A549 (cell line): ENCODE measurements at regions not wholly inside any gene's neighbourhood (a gene's known extent, or its start where the extent isn't known, plus 50 kb on each side); places are given as distances from the start of the nearest gene placed in this dataset.
A peak's percentile ranks its signal among the peaks of the same experiment; 100 is the strongest.

Source experiments
- ATAC-seq, 2 experiments: fragments of 200-7000 bp in 1 of 2; fragments of >200 bp in 1 of 2; cut with Nextera tagmentation in 1 of 2; cut with Tn5 transposase in 1 of 2; 3 replicates each; pipeline versions ENCODE4 v1.8.0 to v1.9.1; 2018 to 2020; ENCODE audit warnings: mild to moderate bottlenecking in 1 of 2, moderate library complexity in 1 of 2
- CTCF ChIA-PET: fragments of 300-600 bp; sonication (Branson Sonifier 250); formaldehyde crosslinking; extraction: SDS; loops from one replicate; lab custom pipeline; 2021; ENCODE audit warnings: antibody characterized with exemption, inconsistent platforms; lab: Yijun Ruan, JAX
- POLR2A ChIA-PET: fragments of 350-600 bp; formaldehyde crosslinking; extraction: SDS; loops from one replicate; lab custom pipeline; 2021; ENCODE audit warnings: antibody characterized with exemption, inconsistent platforms; lab: Yijun Ruan, JAX
- DNase-seq, 2 experiments: peaks; one replicate each; pipeline versions ENCODE4 v3.0.0 to v3.0.0-alpha.2; 2011 to 2016; ENCODE audit warnings: low read depth in 1 of 2, low spot score in 1 of 2
- FAIRE-seq: peaks from 2 replicates; lab custom pipeline; 2011; peaks lifted over from hg19 to GRCh38; lab: Jason Lieb, UNC
- H3K27ac ChIP-seq, 2 experiments: fragments of >200 bp; sonication (Bioruptor Twin); formaldehyde crosslinking; 3 replicates each; pipeline ENCODE4 v1.5.1; 2016 to 2017
- H3K4me1 ChIP-seq: fragments of >200 bp; sonication (Bioruptor Twin); formaldehyde crosslinking; 3 replicates; pipeline ENCODE4 v1.6.1; 2016
- H3K4me2 ChIP-seq: fragments of >200 bp; sonication (Bioruptor Twin); formaldehyde crosslinking; 3 replicates; pipeline ENCODE4 v1.6.1; 2016
- H3K4me3 ChIP-seq: fragments of >200 bp; sonication (Bioruptor Twin); formaldehyde crosslinking; 3 replicates; pipeline ENCODE4 v1.5.1; 2016
- H3K9me3 ChIP-seq: fragments of >200 bp; sonication (Bioruptor Twin); formaldehyde crosslinking; 3 replicates; pipeline ENCODE4 v1.6.1; 2016
- ATOH8 ChIP-seq: fragments of 250-450 bp; sonication (Bioruptor Pico); IDR thresholded peaks from 2 replicates; pipeline ENCODE4 v1.5.0; 2020; ENCODE audit warnings: low read depth, mild to moderate bottlenecking, moderate library complexity
- BHLHE40 ChIP-seq: IDR thresholded peaks from 2 replicates; pipeline ENCODE4 v1.6.1; 2012; ENCODE audit warnings: low read depth, low read length, inconsistent platforms
- CEBPB ChIP-seq, 2 experiments: fragments of >200 bp in 1 of 2; sonication (Bioruptor Twin) in 1 of 2; formaldehyde crosslinking in 1 of 2; IDR thresholded peaks; 2 replicates each; pipeline ENCODE4 v1.6.1; 2012 to 2016
- CHD2 ChIP-seq: fragments of 150-350 bp; IDR thresholded peaks from 2 replicates; pipeline ENCODE4 v1.6.1; 2014; ENCODE audit warnings: low read length; ENCODE audit not compliant: partially characterized antibody
- ELK1 ChIP-seq: fragments of 150-350 bp; IDR thresholded peaks from 2 replicates; pipeline ENCODE4 v1.6.1; 2014; ENCODE audit warnings: low read depth, mild to moderate bottlenecking, low read length
- FOSB ChIP-seq: fragments of 250-450 bp; sonication (Bioruptor Pico); IDR thresholded peaks from 2 replicates; pipeline ENCODE4 v1.5.0; 2020; ENCODE audit warnings: mild to moderate bottlenecking, moderate library complexity
- FOSL2 ChIP-seq, 2 experiments: fragments of 450-650 bp in 1 of 2; fragments of >200 bp in 1 of 2; sonication (Bioruptor Twin) in 1 of 2; formaldehyde crosslinking; IDR thresholded peaks; 2 replicates each; pipeline versions ENCODE4 v1.5.0 to v1.6.1; 2016 to 2020; ENCODE audit warnings: mild to moderate bottlenecking in 1 of 2, moderate library complexity in 1 of 2
- FOXS1 ChIP-seq: fragments of 250-450 bp; sonication (Bioruptor Pico); IDR thresholded peaks from 2 replicates; pipeline ENCODE4 v1.5.0; 2020; ENCODE audit warnings: mild to moderate bottlenecking, moderate library complexity
- HEYL ChIP-seq: fragments of 250-450 bp; sonication (Bioruptor Pico); IDR thresholded peaks from 2 replicates; pipeline ENCODE4 v1.8.0; 2021; ENCODE audit warnings: mild to moderate bottlenecking, moderate library complexity
- HOXB13 ChIP-seq: fragments of 250-450 bp; sonication (Bioruptor Pico); IDR thresholded peaks from 2 replicates; pipeline ENCODE4 v1.5.0; 2020; ENCODE audit warnings: low read depth, mild to moderate bottlenecking, moderate library complexity
- HOXB5 ChIP-seq: fragments of 250-450 bp; sonication (Bioruptor Pico); IDR thresholded peaks from 2 replicates; pipeline ENCODE4 v1.5.0; 2020; ENCODE audit warnings: mild to moderate bottlenecking, moderate library complexity
- JUNB ChIP-seq: fragments of >200 bp; sonication (Bioruptor Twin); formaldehyde crosslinking; IDR thresholded peaks from 2 replicates; pipeline ENCODE4 v1.6.1; 2016
- MAFK ChIP-seq: fragments of 450-650 bp; IDR thresholded peaks from 2 replicates; pipeline ENCODE4 v1.6.1; 2014; ENCODE audit not compliant: partially characterized antibody
- MAZ ChIP-seq: fragments of 150-350 bp; IDR thresholded peaks from 2 replicates; pipeline ENCODE4 v1.6.1; 2014; ENCODE audit warnings: antibody characterized with exemption, low read depth, low read length, borderline replicate concordance
- MYC ChIP-seq: IDR thresholded peaks from 2 replicates; pipeline ENCODE4 v1.6.1; 2012; ENCODE audit warnings: mild to moderate bottlenecking, inconsistent platforms, low read length, improper control_type of control experiment, borderline replicate concordance
- NFE2L2 ChIP-seq: fragments of 150-350 bp; conservative IDR thresholded peaks from 2 replicates; pipeline ENCODE4 v1.6.1; 2014; ENCODE audit warnings: low read length
- NPAS2 ChIP-seq: fragments of 250-450 bp; sonication (Bioruptor Pico); IDR thresholded peaks from 2 replicates; pipeline ENCODE4 v1.8.0; 2022; ENCODE audit warnings: mild to moderate bottlenecking, moderate library complexity, borderline replicate concordance
- RARB ChIP-seq: fragments of 250-450 bp; sonication (Bioruptor Pico); IDR thresholded peaks from 2 replicates; pipeline ENCODE4 v1.8.0; 2021; ENCODE audit warnings: mild to moderate bottlenecking, moderate library complexity
- RCOR1 ChIP-seq: fragments of 150-350 bp; IDR thresholded peaks from 2 replicates; pipeline ENCODE4 v1.6.1; 2014; ENCODE audit warnings: antibody characterized with exemption, low read length, low read depth
- RNF2 ChIP-seq: fragments of 200-600 bp; sonication (generic); IDR thresholded peaks from 2 replicates; pipeline ENCODE4 v1.6.1; 2016; ENCODE audit warnings: low read depth, mild to moderate bottlenecking, antibody characterized with exemption, moderate library complexity, borderline replicate concordance
- SREBF2 ChIP-seq: fragments of 450-650 bp; IDR thresholded peaks from 2 replicates; pipeline ENCODE4 v1.6.1; 2014; ENCODE audit warnings: mild to moderate bottlenecking, moderate library complexity
- TP53 ChIP-seq: fragments of 250-450 bp; sonication (Bioruptor Pico); IDR thresholded peaks from 2 replicates; pipeline ENCODE4 v1.5.0; 2021; ENCODE audit warnings: mild to moderate bottlenecking, moderate library complexity
- ZC3H11A ChIP-seq: fragments of 450-650 bp; IDR thresholded peaks from 2 replicates; pipeline ENCODE4 v1.6.1; 2014; ENCODE audit warnings: antibody characterized with exemption, mild to moderate bottlenecking
- ZFP36 ChIP-seq: fragments of 450-650 bp; IDR thresholded peaks from 2 replicates; pipeline ENCODE4 v1.6.1; 2014; ENCODE audit warnings: borderline replicate concordance; ENCODE audit not compliant: partially characterized antibody
- WGBS: methylation state at CpG from one replicate; pipeline ENCODE4 v1.1.6; 2017; ENCODE audit errors: missing lambda C conversion rate; 5-methylcytosine and 5-hydroxymethylcytosine counted together
- TF ChIP-seq, protein P1 (sequence below): fragments of 450-650 bp; IDR thresholded peaks from 2 replicates; pipeline ENCODE4 v1.6.1; 2014; ENCODE audit warnings: antibody characterized with exemption
- TF ChIP-seq, protein P2 (sequence below): fragments of 200-600 bp; sonication (generic); IDR thresholded peaks from 2 replicates; pipeline ENCODE4 v1.6.1; 2016; ENCODE audit warnings: antibody characterized with exemption, mild to moderate bottlenecking, moderate library complexity
- TF ChIP-seq, protein P3 (sequence below): fragments of >200 bp; sonication (Bioruptor Twin); formaldehyde crosslinking; IDR thresholded peaks from 2 replicates; pipeline ENCODE4 v1.6.1; 2016
- TF ChIP-seq, protein P4 (sequence below): IDR thresholded peaks from 2 replicates; pipeline ENCODE4 v1.6.1; 2012; ENCODE audit warnings: low read depth, borderline replicate concordance

DNA sequence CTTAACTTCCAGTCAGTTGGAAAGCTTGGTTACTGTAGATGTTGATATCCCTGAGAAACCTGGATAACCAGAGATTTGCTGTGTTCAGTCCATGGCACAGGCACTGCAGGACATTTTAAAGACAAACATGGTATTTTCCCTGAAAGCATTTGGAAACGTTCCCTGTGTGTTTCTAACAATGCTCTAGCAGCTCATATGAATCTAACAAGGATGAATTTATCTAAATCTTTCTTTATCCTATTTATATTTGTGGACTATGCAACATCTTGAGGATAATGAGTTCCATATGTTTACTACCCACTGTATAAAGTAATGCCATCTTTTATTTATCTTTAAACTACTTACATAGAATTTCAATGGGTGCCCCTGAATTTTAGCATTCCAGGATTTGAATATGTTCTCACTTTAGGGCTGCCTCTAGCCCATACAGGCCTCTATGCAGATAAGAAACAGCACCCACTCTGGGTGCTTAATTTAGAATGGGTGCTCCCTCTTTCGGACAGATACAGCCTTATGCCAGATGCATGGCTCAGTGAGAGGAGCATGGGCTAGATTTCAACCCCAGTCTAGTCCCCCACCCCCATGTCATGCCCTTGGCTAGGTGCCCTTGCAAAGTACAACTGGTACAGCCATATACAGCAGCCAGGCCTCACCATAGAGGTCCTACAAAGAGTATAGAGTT, 50.6 kb upstream of the NEMP2 start:
- peaks cover 24% of the 10 kb centered on the region for H3K4me1 ChIP-seq
- H3K9me3 ChIP-seq, result no peaks in the 10 kb centered on the region
- ChIA-PET POLR2A (no interaction called here), CTCF (interaction anchor here (1.0 kb wide), 1 partner anchor 8 kb away, joined by 3 read pairs; no protein-coding TSS in a partner anchor)
- TF ChIP-seq RNF2, result no peak
- TF ChIP-seq SREBF2, result no peak
- TF ChIP-seq JUNB, result no peak
- no peak for TF ChIP-seq ELK1
- TF ChIP-seq, protein P1, sequence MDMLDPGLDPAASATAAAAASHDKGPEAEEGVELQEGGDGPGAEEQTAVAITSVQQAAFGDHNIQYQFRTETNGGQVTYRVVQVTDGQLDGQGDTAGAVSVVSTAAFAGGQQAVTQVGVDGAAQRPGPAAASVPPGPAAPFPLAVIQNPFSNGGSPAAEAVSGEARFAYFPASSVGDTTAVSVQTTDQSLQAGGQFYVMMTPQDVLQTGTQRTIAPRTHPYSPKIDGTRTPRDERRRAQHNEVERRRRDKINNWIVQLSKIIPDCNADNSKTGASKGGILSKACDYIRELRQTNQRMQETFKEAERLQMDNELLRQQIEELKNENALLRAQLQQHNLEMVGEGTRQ, result no peak
- no peak for TF ChIP-seq CHD2
- no peak for TF ChIP-seq MYC
- TF ChIP-seq FOXS1 (CRISPR knock-in tag), result no peak
- no peak for TF ChIP-seq CEBPB (IDR thresholded peaks at IDR 0.05)
- TF ChIP-seq FOSL2 (IDR thresholded peaks at IDR 0.05), result no peak
- TF ChIP-seq FOSL2 (CRISPR knock-in tag; IDR thresholded peaks at IDR 0.05), result no peak
- TF ChIP-seq HEYL (CRISPR knock-in tag), result no peak
- TF ChIP-seq, protein P2, sequence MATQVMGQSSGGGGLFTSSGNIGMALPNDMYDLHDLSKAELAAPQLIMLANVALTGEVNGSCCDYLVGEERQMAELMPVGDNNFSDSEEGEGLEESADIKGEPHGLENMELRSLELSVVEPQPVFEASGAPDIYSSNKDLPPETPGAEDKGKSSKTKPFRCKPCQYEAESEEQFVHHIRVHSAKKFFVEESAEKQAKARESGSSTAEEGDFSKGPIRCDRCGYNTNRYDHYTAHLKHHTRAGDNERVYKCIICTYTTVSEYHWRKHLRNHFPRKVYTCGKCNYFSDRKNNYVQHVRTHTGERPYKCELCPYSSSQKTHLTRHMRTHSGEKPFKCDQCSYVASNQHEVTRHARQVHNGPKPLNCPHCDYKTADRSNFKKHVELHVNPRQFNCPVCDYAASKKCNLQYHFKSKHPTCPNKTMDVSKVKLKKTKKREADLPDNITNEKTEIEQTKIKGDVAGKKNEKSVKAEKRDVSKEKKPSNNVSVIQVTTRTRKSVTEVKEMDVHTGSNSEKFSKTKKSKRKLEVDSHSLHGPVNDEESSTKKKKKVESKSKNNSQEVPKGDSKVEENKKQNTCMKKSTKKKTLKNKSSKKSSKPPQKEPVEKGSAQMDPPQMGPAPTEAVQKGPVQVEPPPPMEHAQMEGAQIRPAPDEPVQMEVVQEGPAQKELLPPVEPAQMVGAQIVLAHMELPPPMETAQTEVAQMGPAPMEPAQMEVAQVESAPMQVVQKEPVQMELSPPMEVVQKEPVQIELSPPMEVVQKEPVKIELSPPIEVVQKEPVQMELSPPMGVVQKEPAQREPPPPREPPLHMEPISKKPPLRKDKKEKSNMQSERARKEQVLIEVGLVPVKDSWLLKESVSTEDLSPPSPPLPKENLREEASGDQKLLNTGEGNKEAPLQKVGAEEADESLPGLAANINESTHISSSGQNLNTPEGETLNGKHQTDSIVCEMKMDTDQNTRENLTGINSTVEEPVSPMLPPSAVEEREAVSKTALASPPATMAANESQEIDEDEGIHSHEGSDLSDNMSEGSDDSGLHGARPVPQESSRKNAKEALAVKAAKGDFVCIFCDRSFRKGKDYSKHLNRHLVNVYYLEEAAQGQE, result no peak
- no peak for TF ChIP-seq RCOR1
- no peak overlapping the region for H3K27ac ChIP-seq
- DNase-seq, result no peak
- no peak for FAIRE-seq
- ATAC-seq, result peak in 1 of 2 experiments; percentile 51; a peak in 3 of 6 replicates
- WGBS, result 64% methylated on average over 2 of the region's 2 CpGs
- H3K4me3 ChIP-seq, result no peak overlapping the region
- H3K4me2 ChIP-seq, result no peak overlapping the region

DNA sequence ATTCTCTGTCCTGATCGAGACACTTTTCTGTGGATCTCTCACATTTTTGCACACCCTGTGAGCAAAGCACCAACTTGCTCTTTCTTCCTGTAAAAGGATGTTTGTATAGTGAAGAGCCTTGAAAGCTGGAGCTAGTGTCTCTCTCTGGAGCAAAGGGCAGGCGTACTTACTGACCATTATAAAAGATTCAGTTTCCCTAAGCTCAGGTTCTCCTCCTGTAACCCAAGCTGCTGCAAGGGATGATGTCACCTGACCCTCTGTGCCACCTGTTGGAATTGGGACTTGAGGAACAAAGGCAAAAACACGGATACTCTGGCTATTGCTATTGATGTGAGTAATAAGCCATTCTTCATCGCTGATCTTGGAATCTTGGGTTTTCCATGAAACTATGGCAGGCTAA, 52.6 kb upstream of the NEMP2 start:
- H3K4me2 ChIP-seq, result no peak overlapping the region
- H3K9me3 ChIP-seq, result no peaks in the 10 kb centered on the region
- ATAC-seq, result no peak
- H3K27ac ChIP-seq, result no peak overlapping the region
- ChIA-PET POLR2A (no interaction called here), CTCF (no interaction called here)
- no peak overlapping the region for H3K4me3 ChIP-seq
- DNase-seq, result no peak
- FAIRE-seq, result no peak
- peaks cover 14% of the 10 kb centered on the region; the same call in 2 of the 3 replicates for H3K4me1 ChIP-seq
- WGBS, result 85% methylated on average over 4 of the region's 4 CpGs
- TF ChIP-seq RNF2, result no peak
- TF ChIP-seq, protein P3, sequence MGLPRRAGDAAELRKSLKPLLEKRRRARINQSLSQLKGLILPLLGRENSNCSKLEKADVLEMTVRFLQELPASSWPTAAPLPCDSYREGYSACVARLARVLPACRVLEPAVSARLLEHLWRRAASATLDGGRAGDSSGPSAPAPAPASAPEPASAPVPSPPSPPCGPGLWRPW, result no peak
- TF ChIP-seq NFE2L2, result no peak
- TF ChIP-seq MAZ, result no peak
- TF ChIP-seq, protein P4, sequence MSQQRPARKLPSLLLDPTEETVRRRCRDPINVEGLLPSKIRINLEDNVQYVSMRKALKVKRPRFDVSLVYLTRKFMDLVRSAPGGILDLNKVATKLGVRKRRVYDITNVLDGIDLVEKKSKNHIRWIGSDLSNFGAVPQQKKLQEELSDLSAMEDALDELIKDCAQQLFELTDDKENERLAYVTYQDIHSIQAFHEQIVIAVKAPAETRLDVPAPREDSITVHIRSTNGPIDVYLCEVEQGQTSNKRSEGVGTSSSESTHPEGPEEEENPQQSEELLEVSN, result no peak
- no peak for TF ChIP-seq BHLHE40
- TF ChIP-seq TP53, result no peak
- TF ChIP-seq ZC3H11A, result no peak
- TF ChIP-seq ZFP36, result no peak
- no peak for TF ChIP-seq FOSB (CRISPR knock-in tag)
- no peak for TF ChIP-seq HOXB13
- TF ChIP-seq HOXB5 (CRISPR knock-in tag), result no peak
- TF ChIP-seq SREBF2, result no peak
- TF ChIP-seq ELK1, result no peak
- no peak for TF ChIP-seq NPAS2 (CRISPR knock-in tag)
- TF ChIP-seq MAFK, result no peak
- TF ChIP-seq RARB (CRISPR knock-in tag), result no peak
- TF ChIP-seq ATOH8 (CRISPR knock-in tag), result no peak
